H1 (cell line): ENCODE measurements at regions not wholly inside any gene's neighbourhood (a gene's known extent, or its start where the extent isn't known, plus 50 kb on each side); places are given as distances from the start of the nearest gene placed in this dataset.

Experiments used
- CBX8 ChIP-seq: fragments of 300-800, 300-1000 bp; sonication (generic); IDR thresholded peaks from 2 replicates; pipeline ENCODE4 v1.7.1; 2016; ENCODE audit warnings: low read depth, low read length, borderline replicate concordance
- EGR1 ChIP-seq: IDR thresholded peaks from 2 replicates; pipeline ENCODE4 v1.6.1; 2011; ENCODE audit warnings: low read depth, low read length, borderline replicate concordance
- JUND ChIP-seq: IDR thresholded peaks from 2 replicates; pipeline ENCODE4 v1.6.1; 2011; ENCODE audit warnings: mild to moderate bottlenecking, improper control_type of control experiment, low read length
- POLR2A ChIP-seq, 2 experiments: IDR thresholded peaks; 1 replicate in 1 of 2; 2 replicates in 1 of 2; pipeline ENCODE4 v1.6.1; 2011; ENCODE audit warnings: low read depth in 2 of 2, low read length in 2 of 2, mild to moderate bottlenecking in 2 of 2; ENCODE audit errors: control extremely low read depth in 1 of 2
- POLR2AphosphoS5 ChIP-seq: IDR thresholded peaks from 2 replicates; pipeline ENCODE4 v1.6.1; 2011; ENCODE audit warnings: low read depth, low read length
- RBBP5 ChIP-seq: IDR thresholded peaks from 2 replicates; pipeline ENCODE4 v1.7.1; 2012; ENCODE audit warnings: low read depth, mild to moderate bottlenecking, inconsistent platforms, low read length, moderate library complexity, borderline replicate concordance
- RFX5 ChIP-seq: IDR thresholded peaks from 2 replicates; pipeline ENCODE4 v1.6.1; 2011; ENCODE audit warnings: low read depth, low read length, improper control_type of control experiment, borderline replicate concordance
- SAP30 ChIP-seq: fragments of 300-600 bp; sonication (generic); IDR thresholded peaks from 2 replicates; pipeline ENCODE4 v1.7.1; 2012; ENCODE audit warnings: low read length, moderate library complexity, mild to moderate bottlenecking, inconsistent platforms; ENCODE audit not compliant: insufficient read depth, insufficient replicate concordance
- SP1 ChIP-seq: IDR thresholded peaks from 2 replicates; pipeline ENCODE4 v1.6.1; 2011; ENCODE audit warnings: low read depth, low read length
- SRF ChIP-seq: IDR thresholded peaks from 2 replicates; pipeline ENCODE4 v1.6.1; 2011; ENCODE audit warnings: mild to moderate bottlenecking, low read depth, low read length, moderate library complexity
- ZNF274 ChIP-seq: IDR thresholded peaks from 2 replicates; pipeline ENCODE4 v1.7.0; 2012; ENCODE audit warnings: low read length, borderline replicate concordance; ENCODE audit errors: extremely low read depth
- TF ChIP-seq, protein P1 (sequence below): IDR thresholded peaks from 2 replicates; pipeline ENCODE4 v1.6.1; 2012; ENCODE audit warnings: low read length, inconsistent platforms
- TF ChIP-seq, protein P2 (sequence below), 3 experiments: IDR thresholded peaks; 1 replicate in 2 of 3; 2 replicates in 1 of 3; pipeline versions ENCODE4 v1.5.1 to v1.6.1; 2011; ENCODE audit warnings: low read length in 3 of 3, mild to moderate bottlenecking in 3 of 3, inconsistent platforms in 2 of 3, low read depth in 1 of 3, moderate library complexity in 1 of 3; ENCODE audit not compliant: insufficient read depth in 1 of 3; ENCODE audit errors: control extremely low read depth in 1 of 3
- TF ChIP-seq, protein P3 (sequence below): IDR thresholded peaks from 2 replicates; pipeline ENCODE4 v1.6.1; 2012; ENCODE audit warnings: inconsistent platforms

DNA sequence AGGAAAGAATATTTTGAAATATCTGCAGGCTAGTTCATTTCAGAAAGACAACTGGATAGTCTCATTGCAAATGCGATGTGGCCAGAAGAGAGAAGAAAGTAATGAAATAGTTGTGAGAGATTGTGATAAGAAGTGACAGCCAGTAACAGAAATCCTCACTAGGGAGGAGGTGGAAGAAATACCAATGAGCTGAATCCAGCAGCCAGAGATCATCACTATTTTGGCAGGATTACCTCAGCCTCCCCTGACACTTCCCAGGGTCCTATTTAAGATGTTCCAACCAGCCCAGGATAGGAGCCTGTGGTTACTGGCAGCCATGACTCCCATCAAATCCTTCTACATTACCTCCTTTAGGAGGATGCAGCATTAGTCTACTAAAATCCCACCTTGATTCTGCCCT lies 76.7 kb upstream of the ARHGAP24 start:
- TF ChIP-seq ZNF274 = no peak
- TF ChIP-seq, protein P1, sequence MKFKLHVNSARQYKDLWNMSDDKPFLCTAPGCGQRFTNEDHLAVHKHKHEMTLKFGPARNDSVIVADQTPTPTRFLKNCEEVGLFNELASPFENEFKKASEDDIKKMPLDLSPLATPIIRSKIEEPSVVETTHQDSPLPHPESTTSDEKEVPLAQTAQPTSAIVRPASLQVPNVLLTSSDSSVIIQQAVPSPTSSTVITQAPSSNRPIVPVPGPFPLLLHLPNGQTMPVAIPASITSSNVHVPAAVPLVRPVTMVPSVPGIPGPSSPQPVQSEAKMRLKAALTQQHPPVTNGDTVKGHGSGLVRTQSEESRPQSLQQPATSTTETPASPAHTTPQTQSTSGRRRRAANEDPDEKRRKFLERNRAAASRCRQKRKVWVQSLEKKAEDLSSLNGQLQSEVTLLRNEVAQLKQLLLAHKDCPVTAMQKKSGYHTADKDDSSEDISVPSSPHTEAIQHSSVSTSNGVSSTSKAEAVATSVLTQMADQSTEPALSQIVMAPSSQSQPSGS = no peak
- no peak for TF ChIP-seq CBX8
- TF ChIP-seq JUND = no peak
- TF ChIP-seq, protein P2, sequence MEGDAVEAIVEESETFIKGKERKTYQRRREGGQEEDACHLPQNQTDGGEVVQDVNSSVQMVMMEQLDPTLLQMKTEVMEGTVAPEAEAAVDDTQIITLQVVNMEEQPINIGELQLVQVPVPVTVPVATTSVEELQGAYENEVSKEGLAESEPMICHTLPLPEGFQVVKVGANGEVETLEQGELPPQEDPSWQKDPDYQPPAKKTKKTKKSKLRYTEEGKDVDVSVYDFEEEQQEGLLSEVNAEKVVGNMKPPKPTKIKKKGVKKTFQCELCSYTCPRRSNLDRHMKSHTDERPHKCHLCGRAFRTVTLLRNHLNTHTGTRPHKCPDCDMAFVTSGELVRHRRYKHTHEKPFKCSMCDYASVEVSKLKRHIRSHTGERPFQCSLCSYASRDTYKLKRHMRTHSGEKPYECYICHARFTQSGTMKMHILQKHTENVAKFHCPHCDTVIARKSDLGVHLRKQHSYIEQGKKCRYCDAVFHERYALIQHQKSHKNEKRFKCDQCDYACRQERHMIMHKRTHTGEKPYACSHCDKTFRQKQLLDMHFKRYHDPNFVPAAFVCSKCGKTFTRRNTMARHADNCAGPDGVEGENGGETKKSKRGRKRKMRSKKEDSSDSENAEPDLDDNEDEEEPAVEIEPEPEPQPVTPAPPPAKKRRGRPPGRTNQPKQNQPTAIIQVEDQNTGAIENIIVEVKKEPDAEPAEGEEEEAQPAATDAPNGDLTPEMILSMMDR (IDR thresholded peaks at IDR 0.05; ENCODE audit: control extremely low read depth in 1 of 3, insufficient read depth in 1 of 3, low read depth in 1 of 3, low read length in 3 of 3) = no peak
- TF ChIP-seq, protein P3, sequence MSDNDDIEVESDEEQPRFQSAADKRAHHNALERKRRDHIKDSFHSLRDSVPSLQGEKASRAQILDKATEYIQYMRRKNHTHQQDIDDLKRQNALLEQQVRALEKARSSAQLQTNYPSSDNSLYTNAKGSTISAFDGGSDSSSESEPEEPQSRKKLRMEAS = no peak
- TF ChIP-seq RBBP5 = no peak
- no peak for TF ChIP-seq POLR2A (IDR thresholded peaks at IDR 0.05; ENCODE audit: control extremely low read depth in 1 of 2, low read depth in 2 of 2, low read length in 2 of 2)
- no peak for TF ChIP-seq SP1
- TF ChIP-seq EGR1 = no peak
- no peak for TF ChIP-seq RFX5
- no peak for TF ChIP-seq POLR2AphosphoS5
- TF ChIP-seq SAP30 = no peak
- no peak for TF ChIP-seq SRF
